A673 (cell line): ENCODE measurements at regions not wholly inside any gene's neighbourhood (a gene's known extent, or its start where the extent isn't known, plus 50 kb on each side); places are given as distances from the start of the nearest gene placed in this dataset.

Experiments
- BruUV-seq: library from RNA; stranded (reverse); fragments of 400-500 nt; replicated peaks from 2 replicates; lab custom pipeline; 2021; lab: Mats Ljungman, UMichigan
- CTCF ChIA-PET: fragments of 300-600 bp; sonication (Branson Sonifier 250); formaldehyde crosslinking; loops from one replicate; lab custom pipeline; 2022; ENCODE audit warnings: antibody characterized with exemption; lab: Charles Lee
- POLR2A ChIA-PET: fragments of 300-600 bp; sonication (Branson Sonifier 250); formaldehyde crosslinking; loops from one replicate; lab custom pipeline; 2022; ENCODE audit warnings: antibody characterized with exemption; ENCODE audit not compliant: low non-redundant PET; lab: Charles Lee
- DNase-seq: peaks from one replicate; pipeline ENCODE4 v3.0.0-alpha.2; 2015; ENCODE audit warnings: low spot score
- H3K27ac ChIP-seq: fragments of 200-600 bp; sonication (generic); 2 replicates; pipeline ENCODE4 v1.5.1; 2016; ENCODE audit warnings: mixed run types, low read depth, mild to moderate bottlenecking, mixed read lengths, antibody characterized with exemption, low read length; ENCODE audit not compliant: poor library complexity, severe bottlenecking
- H3K27me3 ChIP-seq: fragments of 200-600 bp; sonication (generic); replicated peaks from 2 replicates; pipeline ENCODE4 v1.6.1; 2017; ENCODE audit warnings: mixed run types, low read depth, mild to moderate bottlenecking, mixed read lengths, antibody characterized with exemption, low read length; ENCODE audit not compliant: insufficient read depth, poor library complexity
- H3K36me3 ChIP-seq: fragments of 200-600 bp; sonication (generic); 2 replicates; pipeline ENCODE4 v1.6.1; 2016; ENCODE audit warnings: mixed run types, mild to moderate bottlenecking, mixed read lengths, antibody characterized with exemption, low read length; ENCODE audit not compliant: insufficient read depth, poor library complexity, severe bottlenecking
- H3K4me1 ChIP-seq: fragments of 200-600 bp; sonication (generic); 2 replicates; pipeline ENCODE4 v1.6.1; 2017; ENCODE audit warnings: mixed run types, mild to moderate bottlenecking, mixed read lengths, antibody characterized with exemption, low read length; ENCODE audit not compliant: insufficient read depth, poor library complexity, severe bottlenecking
- H3K4me3 ChIP-seq: fragments of 200-600 bp; sonication (generic); 2 replicates; pipeline ENCODE4 v1.5.1; 2016; ENCODE audit warnings: low read depth, mixed run types, mild to moderate bottlenecking, mixed read lengths, low read length; ENCODE audit not compliant: poor library complexity, severe bottlenecking
- H3K9me3 ChIP-seq: fragments of 200-600 bp; sonication (generic); 2 replicates; pipeline ENCODE4 v1.6.1; 2016; ENCODE audit warnings: mixed run types, low read depth, mild to moderate bottlenecking, mixed read lengths, antibody characterized with exemption, low read length; ENCODE audit not compliant: poor library complexity, severe bottlenecking
- CTCF ChIP-seq: fragments of 300-800, 200-600 bp; sonication (generic); conservative IDR thresholded peaks from 2 replicates; pipeline ENCODE4 v1.5.1; 2017; ENCODE audit warnings: low read depth, mild to moderate bottlenecking, antibody characterized with exemption, low read length, moderate library complexity, mixed read lengths
- EZH2 ChIP-seq: fragments of 200-600 bp; sonication (generic); IDR thresholded peaks from 2 replicates; pipeline ENCODE4 v1.6.1; 2017; ENCODE audit warnings: borderline replicate concordance, low read depth, mild to moderate bottlenecking, mixed read lengths, antibody characterized with exemption, low read length; ENCODE audit not compliant: poor library complexity, severe bottlenecking
- intact Hi-C: fragments of 100-400 bp; cut with micrococcal nuclease; formaldehyde crosslinking; loops from one replicate; pipeline ENCODE4 v1.10.0; 2022; ENCODE audit not compliant: unreplicated experiment

- DNase-seq, result no peak
Observed at GRCh38 chr1:56380531-56380930, 198.8 kb downstream of the PLPP3 start.

GRCh38 chr1:56378341-56379070 is 200.9 kb downstream of the PLPP3 start:
- H3K27ac ChIP-seq, result no peak overlapping the region
- peaks cover 15% of the 10 kb centered on the region for H3K27me3 ChIP-seq
- CTCF ChIA-PET, result no interaction called here
- no peak for TF ChIP-seq EZH2
- TF ChIP-seq CTCF, result no peak
- no peak for DNase-seq
- no peaks in the 10 kb centered on the region for H3K4me1 ChIP-seq
- no peaks in the 10 kb centered on the region for H3K9me3 ChIP-seq
- intact Hi-C loops, result no loop called here
- H3K4me3 ChIP-seq, result no peak overlapping the region
- no TSS peak for BruUV-seq
- POLR2A ChIA-PET, result no interaction called here
- no peaks in the 10 kb centered on the region for H3K36me3 ChIP-seq

More at GRCh38 chr1:56380531-56380930, 198.8 kb downstream of the PLPP3 start:
- BruUV-seq, result no TSS peak
- Histone ChIP-seq H3K4me3 (no peak overlapping the region), H3K27ac (no peak overlapping the region), H3K4me1 (no peaks in the 10 kb centered on the region), H3K9me3 (no peaks in the 10 kb centered on the region), H3K27me3 (peaks cover 11% of the 10 kb centered on the region), H3K36me3 (no peaks in the 10 kb centered on the region)
- TF ChIP-seq EZH2, result no peak
- no peak for TF ChIP-seq CTCF
- intact Hi-C loops, result no loop called here
- ChIA-PET CTCF (no interaction called here), POLR2A (no interaction called here)

- Histone ChIP-seq H3K4me3 (no peak overlapping the region), H3K4me1 (no peaks in the 10 kb centered on the region), H3K27me3 (peaks cover 15% of the 10 kb centered on the region), H3K36me3 (no peaks in the 10 kb centered on the region), H3K27ac (no peak overlapping the region), H3K9me3 (no peaks in the 10 kb centered on the region)
- DNase-seq, result no peak
- intact Hi-C loops, result no loop called here
- CTCF ChIA-PET, result no interaction called here
- TF ChIP-seq CTCF (no peak), EZH2 (no peak)
- no TSS peak for BruUV-seq
- POLR2A ChIA-PET, result no interaction called here
Observed at GRCh38 chr1:56377431-56377830, 201.9 kb downstream of the PLPP3 start.
